ENCODE measurements at regions not wholly inside any gene's neighbourhood (a gene's known extent, or its start where the extent isn't known, plus 50 kb on each side); places are given as distances from the start of the nearest gene placed in this dataset.

DNA sequence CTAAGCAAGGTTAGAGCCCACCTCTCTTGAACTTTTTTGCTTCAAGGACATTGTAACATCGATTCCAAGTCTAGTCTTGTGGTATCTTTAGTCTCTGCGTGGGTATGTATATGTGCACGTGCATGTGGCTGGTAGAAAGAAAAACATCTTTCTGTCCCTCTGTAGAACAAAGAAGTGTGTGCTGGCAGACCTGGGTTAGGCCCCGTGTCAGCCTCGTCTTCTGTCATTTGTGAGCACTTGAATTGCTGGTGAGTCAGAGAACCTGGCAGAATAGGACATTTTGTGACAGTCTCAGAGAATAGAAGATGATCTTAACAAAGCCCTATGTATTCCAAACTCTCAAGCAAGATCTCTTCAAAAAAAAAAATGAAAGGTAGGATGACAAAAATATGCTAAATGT, 102.2 kb upstream of the ATP10A start:
- no peak for DNase-seq (ENCODE audit: low read depth)

DNA sequence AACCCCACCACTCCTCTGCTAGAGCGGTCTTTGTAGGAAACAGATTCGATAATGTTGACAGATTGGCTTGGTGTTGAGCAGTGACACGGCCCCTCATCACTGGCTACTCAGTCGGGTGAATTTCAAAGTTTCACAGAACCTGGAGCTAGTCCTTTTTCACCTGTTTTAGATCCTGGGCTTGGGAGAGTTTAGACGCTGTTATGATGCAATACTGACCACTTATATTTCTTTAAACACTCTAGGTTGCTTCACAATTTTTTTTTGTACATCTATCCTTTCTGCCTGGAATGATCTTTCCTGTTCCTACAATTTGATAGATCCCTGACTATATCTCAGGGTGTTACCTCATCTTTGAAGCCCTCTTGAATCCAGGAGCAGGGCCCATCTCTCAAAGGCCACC, 97.1 kb upstream of the ATP10A start:
- no peak for DNase-seq (ENCODE audit: low read depth)

DNA sequence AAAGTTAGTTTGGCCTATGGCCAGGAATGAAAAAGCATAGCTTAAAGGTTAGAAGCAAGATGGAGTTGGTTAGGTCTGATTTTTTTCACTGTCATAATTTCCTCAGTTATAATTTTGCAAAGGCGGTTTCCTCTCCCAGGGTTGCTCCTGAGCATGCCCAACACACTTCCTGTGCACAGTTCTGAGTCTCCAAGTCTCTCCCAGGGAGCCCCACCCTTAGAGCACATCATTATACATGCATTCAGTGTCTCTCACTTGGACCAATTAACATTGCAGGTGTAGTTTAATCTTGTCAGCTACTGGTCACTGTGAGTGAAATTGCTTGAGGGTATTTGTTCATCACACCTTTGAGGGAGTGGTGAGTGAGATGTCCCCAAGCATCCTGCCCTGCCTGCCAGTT, 96.0 kb upstream of the ATP10A start:
- no peak for DNase-seq (ENCODE audit: low read depth)

DNA sequence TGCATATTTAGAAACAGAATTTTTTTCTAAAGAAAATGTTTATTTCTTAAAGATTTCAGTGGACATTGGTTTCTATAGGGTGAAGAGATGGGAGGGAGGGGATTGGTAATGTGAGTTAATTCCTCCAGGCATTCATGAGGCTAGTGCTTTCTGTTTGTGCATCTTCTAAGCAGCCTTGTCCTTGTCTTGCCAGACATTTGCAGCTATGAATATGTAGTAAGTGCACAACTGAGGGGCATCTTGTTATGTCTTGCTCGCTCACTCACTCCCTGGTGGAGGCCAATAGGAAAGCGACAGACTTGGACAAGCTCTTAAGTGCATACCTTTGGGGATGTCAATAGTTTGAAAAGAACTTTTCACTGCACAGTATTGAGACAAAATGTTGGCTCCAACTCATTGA, 92.5 kb upstream of the ATP10A start:
- no peak for DNase-seq (ENCODE audit: low read depth)

DNA sequence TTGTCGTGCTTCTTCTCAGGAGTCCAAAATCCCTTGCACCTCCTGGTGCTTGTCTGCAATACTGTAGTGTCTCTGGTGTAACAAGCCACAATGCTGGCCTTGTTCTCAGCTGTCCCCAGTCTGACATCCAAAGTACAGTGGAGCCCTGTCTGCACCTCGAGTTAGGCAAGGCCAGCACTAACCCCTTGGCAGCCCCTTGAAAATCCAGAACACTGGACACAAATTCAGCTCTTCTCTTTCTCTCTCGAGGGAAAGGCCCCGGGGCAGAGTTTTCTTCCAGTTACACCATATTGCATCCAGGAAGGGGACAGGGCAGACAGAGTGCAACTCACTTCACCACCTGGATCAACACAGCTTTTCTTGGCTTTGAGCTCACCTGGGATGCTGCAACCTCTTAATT, 91.3 kb upstream of the ATP10A start:
- no peak for DNase-seq (ENCODE audit: low read depth)

DNA sequence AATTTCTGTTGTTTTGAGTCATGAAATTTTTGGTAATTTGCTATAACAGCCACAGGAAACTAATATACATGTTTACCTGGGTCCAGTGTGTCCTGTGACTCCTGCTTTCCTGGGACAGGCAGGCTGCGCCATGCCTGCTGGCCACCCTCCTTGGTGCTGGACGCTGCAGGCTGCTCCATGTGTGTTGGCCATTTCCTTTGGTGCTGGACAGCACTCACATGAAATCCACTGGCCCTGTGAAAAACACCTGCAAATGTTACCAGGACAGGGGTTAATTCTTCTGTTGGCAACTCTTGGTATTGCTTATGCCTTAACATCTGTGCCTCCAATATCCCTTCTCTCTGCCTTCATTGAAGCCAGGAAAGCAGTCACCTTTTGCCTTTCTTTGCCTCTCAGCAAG, 86.9 kb upstream of the ATP10A start:
- no peak for DNase-seq (ENCODE audit: low read depth)

DNA sequence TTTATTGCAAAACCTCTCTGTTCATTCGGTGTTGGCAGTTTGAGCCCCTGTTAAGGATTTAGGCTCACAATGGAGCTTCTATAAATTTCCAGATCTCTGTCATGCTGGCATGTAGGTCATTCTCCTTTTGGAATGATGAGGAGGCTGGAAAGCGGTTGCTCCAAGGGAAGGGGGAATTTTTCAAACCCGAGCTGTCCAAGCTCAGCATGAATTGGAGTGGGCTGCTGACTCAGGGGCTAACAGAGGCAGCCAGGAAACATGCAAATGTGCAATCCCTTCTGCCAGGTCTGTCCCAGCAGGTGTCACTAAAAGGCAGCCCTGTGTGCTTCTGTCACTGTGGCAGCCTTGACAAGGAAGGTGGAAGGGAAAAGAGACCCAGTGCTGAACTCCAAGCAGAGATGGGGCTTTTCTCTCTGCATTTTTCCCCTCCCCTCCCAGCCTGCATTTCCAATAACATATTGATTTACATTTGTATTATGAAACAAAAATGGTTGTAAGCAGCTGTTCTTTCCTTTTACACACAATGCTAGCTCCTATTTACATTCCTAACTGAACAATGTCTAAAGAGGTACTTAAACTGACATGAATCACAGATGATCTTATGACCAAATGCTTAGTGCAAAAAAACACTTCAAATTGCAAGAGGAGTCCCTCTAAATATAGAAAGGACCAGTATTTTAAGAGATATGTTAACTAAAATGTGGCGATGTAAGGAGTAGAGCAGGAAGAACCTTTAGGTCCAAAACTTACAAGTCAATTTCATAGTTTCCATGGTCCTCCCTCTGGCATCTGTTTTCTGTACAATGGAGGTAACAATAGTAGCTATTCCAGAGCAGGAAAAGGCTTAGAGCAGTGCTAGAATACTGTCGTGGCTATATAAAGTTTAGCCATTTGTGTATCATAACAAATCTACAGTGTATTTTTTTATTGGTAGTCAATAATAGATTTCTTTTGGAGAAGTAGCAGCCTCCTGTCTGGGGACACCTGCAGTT, 84.5 kb upstream of the ATP10A start:
- peak; percentile 11 for DNase-seq (ENCODE audit: low read depth)

DNA sequence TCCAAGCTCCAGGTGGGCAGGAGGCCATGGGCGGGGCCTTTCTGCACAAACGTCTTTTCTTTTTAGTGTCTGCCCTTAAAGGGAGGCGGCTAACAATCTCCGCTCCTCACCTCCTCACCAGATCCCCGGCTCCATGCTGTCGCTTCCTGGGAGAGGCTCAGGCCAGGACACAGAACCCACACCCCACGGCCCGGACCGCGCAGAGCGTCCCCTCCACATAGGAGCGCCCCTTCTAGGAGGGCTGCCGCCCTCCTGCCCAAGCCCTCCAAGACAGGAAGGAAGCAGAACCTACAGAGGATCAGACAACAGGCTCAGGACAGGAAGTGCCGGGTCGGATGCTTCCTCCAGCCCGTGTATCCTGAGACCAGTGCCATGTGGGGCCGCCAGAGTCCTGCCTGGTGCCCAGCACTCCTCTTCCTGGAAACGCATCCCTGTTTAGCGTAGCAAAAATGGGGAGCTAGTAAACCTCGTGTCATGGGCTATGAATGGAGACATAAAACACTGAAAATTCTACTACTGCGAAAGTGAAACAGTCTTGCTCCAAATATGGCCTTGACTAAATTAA, 83.2 kb upstream of the ATP10A start:
- no peak for DNase-seq (ENCODE audit: low read depth)

DNA sequence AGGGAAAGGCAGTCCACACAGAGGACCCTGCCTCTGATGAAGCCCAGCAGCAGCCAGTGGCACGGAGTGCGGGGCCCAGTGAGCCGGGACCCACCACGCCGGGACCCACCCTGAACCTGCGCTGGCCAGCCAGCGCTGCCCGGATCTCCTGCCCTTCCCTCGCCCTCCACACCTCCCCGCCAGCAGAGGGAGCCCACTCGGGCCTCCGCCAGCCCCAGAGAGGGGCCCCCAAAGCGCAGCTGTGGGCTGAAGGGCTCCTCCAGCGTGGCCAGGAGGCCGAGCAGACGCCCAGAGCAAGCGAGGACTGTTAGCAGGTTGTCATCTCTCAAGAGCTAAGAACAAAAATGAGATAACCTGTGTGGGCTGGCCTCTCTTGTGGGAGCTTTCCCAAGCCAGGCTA, 81.3 kb upstream of the ATP10A start:
- no peak for DNase-seq (ENCODE audit: low read depth)

DNA sequence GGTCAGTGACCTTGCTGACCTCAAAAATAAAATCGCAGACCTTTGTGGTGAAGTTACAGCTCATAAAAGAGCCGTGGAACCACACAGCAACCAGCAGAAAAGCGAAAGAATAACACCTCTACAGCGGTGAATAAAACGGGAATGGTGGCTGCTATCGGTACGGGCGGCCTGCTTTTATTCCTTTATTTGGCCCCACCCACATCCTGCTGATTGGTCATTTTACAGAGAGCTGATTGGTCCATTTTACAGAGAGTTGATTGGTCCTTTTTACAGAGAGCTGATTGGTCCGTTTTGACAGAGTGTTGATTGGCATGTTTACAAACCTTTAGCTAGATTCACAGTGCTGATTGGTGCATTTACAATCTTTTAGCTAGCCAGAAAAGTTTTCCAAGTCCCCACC, 80.7 kb upstream of the ATP10A start:
- DNase-seq (ENCODE audit: low read depth) = no peak

DNA sequence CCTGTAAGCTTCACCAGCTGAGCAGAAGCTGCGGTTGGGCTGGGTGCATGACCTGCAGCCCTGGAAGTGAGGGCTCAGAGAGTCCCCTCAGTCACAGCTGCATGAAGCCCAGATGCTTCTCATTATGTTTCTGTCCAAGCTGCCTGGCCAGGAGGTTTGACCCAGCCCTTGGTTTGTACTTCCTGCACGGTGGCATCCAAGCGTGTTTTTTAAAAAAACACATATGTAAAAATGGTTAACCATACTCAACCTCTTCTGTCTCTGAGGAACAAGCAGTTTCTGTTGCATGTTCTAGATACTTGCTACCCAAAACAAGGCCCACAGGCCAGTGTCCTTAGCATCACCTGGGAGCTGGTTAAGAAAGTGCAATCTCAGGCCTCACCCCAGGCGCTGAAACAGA, 76.0 kb upstream of the ATP10A start:
- DNase-seq (ENCODE audit: low read depth) = no peak

DNA sequence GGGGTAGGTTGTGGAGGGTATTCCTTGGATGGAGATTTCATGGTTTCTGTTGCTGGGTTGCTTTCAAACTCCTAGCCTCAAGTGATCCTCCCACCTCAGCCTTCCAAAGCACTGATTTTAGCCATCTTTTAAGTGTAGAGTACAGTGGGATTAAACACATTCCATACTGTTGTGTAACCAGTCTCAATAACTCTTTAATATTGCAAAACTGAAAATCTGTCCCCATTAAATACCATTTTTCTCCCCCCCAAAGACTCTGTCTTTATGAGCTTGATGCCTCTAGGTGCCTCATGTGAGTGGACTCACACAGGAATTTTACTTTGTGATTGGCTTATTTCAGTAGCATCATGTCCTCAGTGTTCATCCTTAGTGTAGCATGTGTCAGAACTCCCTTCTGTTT, 74.7 kb upstream of the ATP10A start:
- no peak for DNase-seq (ENCODE audit: low read depth)

DNA sequence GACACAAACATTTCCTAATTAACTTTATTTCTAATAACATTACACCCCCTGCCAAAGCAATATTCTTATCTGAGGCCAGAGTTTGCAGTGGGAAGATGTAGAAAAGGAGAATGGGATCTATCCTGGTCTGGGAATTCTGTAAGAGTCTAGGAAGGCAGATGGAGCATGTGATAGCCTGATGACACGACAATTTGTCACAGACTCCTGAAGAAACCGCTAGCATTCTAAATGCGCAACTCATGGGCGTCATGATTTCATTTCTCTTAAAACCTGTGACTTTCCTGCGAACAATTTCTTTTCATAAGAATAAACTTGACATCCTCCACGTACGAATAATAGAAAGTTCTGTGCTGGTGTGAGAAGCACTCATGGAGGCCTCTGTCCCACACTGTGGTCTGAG, 72.9 kb upstream of the ATP10A start:
- no peak for DNase-seq (ENCODE audit: low read depth)

DNA sequence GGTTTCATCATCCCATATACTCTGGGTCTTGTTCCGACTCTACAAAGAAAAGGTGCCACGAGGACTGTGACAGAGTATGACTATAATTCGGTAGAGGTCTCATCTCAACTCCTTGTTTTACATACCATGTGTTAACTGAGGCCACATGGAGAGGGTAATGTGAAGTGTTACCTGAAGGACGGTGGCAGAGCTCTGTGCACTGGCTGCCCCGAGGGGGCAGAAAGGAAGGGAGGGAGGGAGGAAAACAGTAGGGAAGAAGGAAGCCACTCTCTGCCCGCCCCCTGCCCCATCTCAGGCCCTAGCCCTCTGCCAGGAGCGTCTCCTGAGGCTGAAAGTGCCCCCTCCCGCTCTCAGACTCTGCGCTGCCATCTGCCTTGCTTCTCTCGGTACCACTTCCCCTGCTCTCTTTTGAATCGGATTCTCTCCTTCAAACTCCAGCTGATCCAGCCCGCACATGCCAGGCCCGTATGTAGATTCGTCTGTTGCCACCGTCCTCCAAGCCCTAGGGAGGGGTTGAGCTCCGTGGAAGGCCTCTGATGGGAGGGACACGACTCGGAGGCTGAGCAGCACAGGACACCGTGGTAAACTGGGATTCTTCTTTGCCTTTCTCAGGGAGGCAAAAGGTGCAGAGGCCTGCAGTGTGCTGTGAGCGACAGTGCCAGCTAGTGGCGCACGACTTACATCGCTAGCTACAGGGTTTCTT, 70.5 kb upstream of the ATP10A start:
- DNase-seq (ENCODE audit: low read depth) = peak; percentile 40

DNA sequence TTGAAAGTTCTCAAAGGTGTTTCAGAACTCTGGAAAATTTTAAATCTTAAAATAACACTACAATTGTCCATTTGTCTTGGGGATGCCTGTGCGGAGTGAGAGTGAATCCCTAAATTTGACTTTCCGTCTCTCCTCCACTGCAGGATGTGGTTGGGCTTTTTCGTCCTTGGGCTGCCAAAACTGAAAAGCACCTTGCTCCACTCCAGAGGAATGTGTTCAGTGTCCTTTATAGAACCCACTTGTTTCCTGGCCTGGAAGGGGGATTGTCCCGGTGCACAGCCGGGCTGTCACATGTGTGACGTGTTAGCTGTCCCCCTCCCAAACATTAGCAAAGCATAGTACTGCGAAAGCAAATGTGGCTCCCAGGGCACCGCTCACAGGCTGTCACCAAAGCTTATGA, 69.6 kb upstream of the ATP10A start:
- no peak for DNase-seq (ENCODE audit: low read depth)

DNA sequence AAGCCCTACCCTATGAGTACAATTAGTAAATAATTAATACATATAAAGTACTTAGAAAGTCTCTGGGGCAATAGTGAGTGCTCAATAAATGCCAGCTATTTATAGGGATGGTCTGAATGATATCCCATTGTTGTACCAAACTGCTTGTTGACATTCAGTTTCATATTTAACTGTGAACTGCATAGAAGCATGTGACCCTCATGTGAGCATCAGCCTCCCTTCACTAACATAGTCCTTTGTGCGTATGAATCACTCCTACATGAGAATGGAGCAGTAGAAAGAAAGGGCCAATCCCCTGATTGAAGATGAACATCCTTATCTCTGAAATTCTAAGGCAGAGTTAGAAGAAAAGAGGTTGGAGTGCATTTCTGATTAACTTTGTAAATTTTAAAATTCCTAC, 68.7 kb upstream of the ATP10A start:
- no peak for DNase-seq (ENCODE audit: low read depth)

DNA sequence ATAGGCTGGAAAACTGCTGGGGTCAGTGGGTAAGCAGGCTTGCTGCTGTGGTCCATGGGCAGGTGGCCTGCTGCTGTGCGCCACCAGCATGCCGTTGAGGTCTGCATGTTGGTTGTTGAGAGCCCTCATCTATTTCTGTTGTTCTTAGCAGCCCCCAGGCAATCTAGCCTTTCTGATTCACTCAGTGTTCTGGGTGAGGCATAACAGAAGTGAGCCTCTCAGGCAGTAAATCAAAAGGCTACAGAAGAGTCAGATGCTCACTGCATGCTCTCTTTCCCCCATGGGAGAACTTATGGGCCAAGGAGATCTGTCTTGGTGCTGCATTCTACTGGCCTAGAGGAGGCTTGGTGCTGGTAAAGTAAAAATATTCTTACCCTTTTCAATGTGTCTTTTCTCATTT, 67.8 kb upstream of the ATP10A start:
- no peak for DNase-seq (ENCODE audit: low read depth)
